ENCODE measurements at regions not wholly inside any gene's neighbourhood (a gene's known extent, or its start where the extent isn't known, plus 50 kb on each side); places are given as distances from the start of the nearest gene placed in this dataset.
A peak's percentile ranks its signal among the peaks of the same experiment; 100 is the strongest.
"Not testable (repeated sequence)": the region's sequence is repeated elsewhere in the genome, so short reads cannot be mapped to it uniquely, and the experiment has no call there.

DNA sequence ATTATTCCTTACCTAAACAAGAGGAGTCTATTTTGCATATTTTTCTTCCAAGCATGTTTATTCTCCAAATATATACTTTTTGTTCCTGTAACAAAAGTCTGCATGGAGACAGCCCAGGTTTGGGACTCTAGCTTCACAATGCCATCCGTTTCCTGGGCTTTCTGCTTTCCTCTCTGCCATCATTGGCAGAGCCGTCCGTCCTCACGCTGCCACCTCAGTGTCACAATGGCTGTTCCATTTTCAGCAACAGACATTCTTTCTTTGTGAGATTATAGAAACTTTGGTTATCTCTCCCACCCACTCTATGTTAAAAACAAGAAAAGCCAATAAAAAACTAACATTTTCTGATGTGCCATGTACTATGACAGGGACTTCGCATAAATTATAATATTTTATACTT is 825.2 kb downstream of the REEP3 start:
- Mint-ChIP-seq H3K9me3 (no peaks in the 10 kb centered on the region), H3K36me3 (ENCODE audit: low read depth) (no peaks in the 10 kb centered on the region), H3K4me3 (no peak overlapping the region), H3K27ac (no peak overlapping the region), H3K4me1 (no peaks in the 10 kb centered on the region), H3K27me3 (ENCODE audit: low read depth, poor library complexity) (no peaks in the 10 kb centered on the region)
- no peak for DNase-seq
- TF ChIP-seq, protein P1, sequence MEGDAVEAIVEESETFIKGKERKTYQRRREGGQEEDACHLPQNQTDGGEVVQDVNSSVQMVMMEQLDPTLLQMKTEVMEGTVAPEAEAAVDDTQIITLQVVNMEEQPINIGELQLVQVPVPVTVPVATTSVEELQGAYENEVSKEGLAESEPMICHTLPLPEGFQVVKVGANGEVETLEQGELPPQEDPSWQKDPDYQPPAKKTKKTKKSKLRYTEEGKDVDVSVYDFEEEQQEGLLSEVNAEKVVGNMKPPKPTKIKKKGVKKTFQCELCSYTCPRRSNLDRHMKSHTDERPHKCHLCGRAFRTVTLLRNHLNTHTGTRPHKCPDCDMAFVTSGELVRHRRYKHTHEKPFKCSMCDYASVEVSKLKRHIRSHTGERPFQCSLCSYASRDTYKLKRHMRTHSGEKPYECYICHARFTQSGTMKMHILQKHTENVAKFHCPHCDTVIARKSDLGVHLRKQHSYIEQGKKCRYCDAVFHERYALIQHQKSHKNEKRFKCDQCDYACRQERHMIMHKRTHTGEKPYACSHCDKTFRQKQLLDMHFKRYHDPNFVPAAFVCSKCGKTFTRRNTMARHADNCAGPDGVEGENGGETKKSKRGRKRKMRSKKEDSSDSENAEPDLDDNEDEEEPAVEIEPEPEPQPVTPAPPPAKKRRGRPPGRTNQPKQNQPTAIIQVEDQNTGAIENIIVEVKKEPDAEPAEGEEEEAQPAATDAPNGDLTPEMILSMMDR (IDR thresholded peaks at IDR 0.05), result no peak

GRCh38 chr10:64350665-64351064 is 829.5 kb downstream of the REEP3 start:
- H3K9me3 Mint-ChIP-seq, result no peaks in the 10 kb centered on the region
- no peak overlapping the region for H3K27ac Mint-ChIP-seq
- H3K27me3 Mint-ChIP-seq (ENCODE audit: low read depth, poor library complexity), result no peaks in the 10 kb centered on the region
- DNase-seq, result no peak
- no peak overlapping the region for H3K4me3 Mint-ChIP-seq
- no peaks in the 10 kb centered on the region for H3K4me1 Mint-ChIP-seq
- TF ChIP-seq, protein P1 (IDR thresholded peaks at IDR 0.05), result no peak
- no peaks in the 10 kb centered on the region for H3K36me3 Mint-ChIP-seq (ENCODE audit: low read depth)

GRCh38 chr10:64358907-64359306 is 837.7 kb downstream of the REEP3 start:
- Mint-ChIP-seq H3K4me3 (no peak overlapping the region), H3K27ac (no peak overlapping the region), H3K9me3 (peaks cover 30% of the 10 kb centered on the region), H3K4me1 (no peaks in the 10 kb centered on the region), H3K36me3 (ENCODE audit: low read depth) (peaks cover 5% of the 10 kb centered on the region), H3K27me3 (ENCODE audit: low read depth, poor library complexity) (no peaks in the 10 kb centered on the region)
- TF ChIP-seq, protein P1 (IDR thresholded peaks at IDR 0.05), result no peak
- no peak for DNase-seq

DNA sequence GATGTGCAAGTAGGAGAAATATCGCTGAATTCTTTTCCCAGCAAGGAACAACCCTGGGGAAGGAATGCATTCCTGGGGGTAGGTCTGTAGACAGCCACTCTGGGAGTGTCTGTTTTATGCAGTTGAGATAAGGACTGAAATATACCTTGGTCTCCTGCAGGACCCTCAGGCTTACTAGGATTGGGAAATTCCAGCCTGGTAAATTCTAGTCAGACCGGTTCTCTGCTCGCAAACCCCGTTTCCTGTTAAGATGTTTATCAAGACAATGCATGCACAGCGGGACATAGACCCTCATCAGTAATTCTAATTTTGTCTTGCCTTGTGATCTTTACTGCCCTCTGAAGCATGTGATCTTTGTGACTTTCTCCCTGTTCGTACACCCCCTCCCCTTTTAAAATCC is 839.0 kb downstream of the REEP3 start:
- H3K9me3 Mint-ChIP-seq, result peaks cover 30% of the 10 kb centered on the region
- not testable (repeated sequence) for DNase-seq; H3K27me3 Mint-ChIP-seq (ENCODE audit: low read depth, poor library complexity); H3K27ac Mint-ChIP-seq; H3K4me3 Mint-ChIP-seq; H3K4me1 Mint-ChIP-seq; H3K36me3 Mint-ChIP-seq (ENCODE audit: low read depth)

DNA sequence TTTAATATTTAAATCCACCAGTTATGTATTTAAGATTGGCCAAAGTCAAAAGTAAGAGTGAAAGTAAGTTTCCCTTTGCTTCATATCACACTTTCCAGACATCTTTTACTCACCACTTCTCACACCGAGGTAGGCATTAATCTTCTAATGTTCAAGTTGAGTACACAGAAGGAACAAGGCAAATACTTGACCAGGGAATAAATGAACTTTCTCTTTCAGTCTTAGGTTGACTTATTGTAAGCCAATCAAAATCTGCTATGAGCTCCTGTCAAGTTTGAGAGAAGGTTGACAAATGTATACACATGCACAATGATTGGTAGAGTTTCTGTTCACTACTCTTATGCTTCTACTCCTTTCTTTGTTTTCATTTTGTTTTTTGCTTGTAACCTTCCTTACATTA is 842.5 kb downstream of the REEP3 start:
- H3K27ac Mint-ChIP-seq, result peak overlapping the region; percentile 49
- TF ChIP-seq, protein P1 (IDR thresholded peaks at IDR 0.05), result no peak

GRCh38 chr10:64365663-64366062 is 844.5 kb downstream of the REEP3 start:
- TF ChIP-seq, protein P1 (IDR thresholded peaks at IDR 0.05), result no peak
- Mint-ChIP-seq H3K9me3 (peaks cover 7% of the 10 kb centered on the region), H3K4me1 (peaks cover 8% of the 10 kb centered on the region), H3K27ac (peak overlapping the region; percentile 96), H3K36me3 (ENCODE audit: low read depth) (no peaks in the 10 kb centered on the region), H3K4me3 (no peak overlapping the region), H3K27me3 (ENCODE audit: low read depth, poor library complexity) (no peaks in the 10 kb centered on the region)
- no peak for DNase-seq

More for the DNA sequence above, 842.5 kb downstream of the REEP3 start:
- Mint-ChIP-seq H3K9me3 (peaks cover 27% of the 10 kb centered on the region), H3K36me3 (ENCODE audit: low read depth) (peaks cover 5% of the 10 kb centered on the region), H3K4me3 (no peak overlapping the region), H3K27me3 (ENCODE audit: low read depth, poor library complexity) (no peaks in the 10 kb centered on the region), H3K4me1 (peaks cover 8% of the 10 kb centered on the region)
- DNase-seq, result no peak
